ENCODE measurements at regions not wholly inside any gene's neighbourhood (a gene's known extent, or its start where the extent isn't known, plus 50 kb on each side); places are given as distances from the start of the nearest gene placed in this dataset.

- TF ChIP-seq, protein P1, sequence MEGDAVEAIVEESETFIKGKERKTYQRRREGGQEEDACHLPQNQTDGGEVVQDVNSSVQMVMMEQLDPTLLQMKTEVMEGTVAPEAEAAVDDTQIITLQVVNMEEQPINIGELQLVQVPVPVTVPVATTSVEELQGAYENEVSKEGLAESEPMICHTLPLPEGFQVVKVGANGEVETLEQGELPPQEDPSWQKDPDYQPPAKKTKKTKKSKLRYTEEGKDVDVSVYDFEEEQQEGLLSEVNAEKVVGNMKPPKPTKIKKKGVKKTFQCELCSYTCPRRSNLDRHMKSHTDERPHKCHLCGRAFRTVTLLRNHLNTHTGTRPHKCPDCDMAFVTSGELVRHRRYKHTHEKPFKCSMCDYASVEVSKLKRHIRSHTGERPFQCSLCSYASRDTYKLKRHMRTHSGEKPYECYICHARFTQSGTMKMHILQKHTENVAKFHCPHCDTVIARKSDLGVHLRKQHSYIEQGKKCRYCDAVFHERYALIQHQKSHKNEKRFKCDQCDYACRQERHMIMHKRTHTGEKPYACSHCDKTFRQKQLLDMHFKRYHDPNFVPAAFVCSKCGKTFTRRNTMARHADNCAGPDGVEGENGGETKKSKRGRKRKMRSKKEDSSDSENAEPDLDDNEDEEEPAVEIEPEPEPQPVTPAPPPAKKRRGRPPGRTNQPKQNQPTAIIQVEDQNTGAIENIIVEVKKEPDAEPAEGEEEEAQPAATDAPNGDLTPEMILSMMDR (IDR thresholded peaks at IDR 0.05; ENCODE audit: low read depth, low read length) = no peak
- TF ChIP-seq POLR2A (IDR thresholded peaks at IDR 0.05; ENCODE audit: extremely low read depth, insufficient read length) = no peak
- no peak for TF ChIP-seq MAX (IDR thresholded peaks at IDR 0.05; ENCODE audit: low read depth, low read length)
These were observed 361.3 kb downstream of the NR2F1-AS1 start for GRCh38 chr5:93219641-93220145.

All from NB4 (cell line).